PC-9 (cell line): ENCODE measurements at regions not wholly inside any gene's neighbourhood (a gene's known extent, or its start where the extent isn't known, plus 50 kb on each side); places are given as distances from the start of the nearest gene placed in this dataset.

ENCODE experiments used
- EZH2 ChIP-seq: fragments of 200-600 bp; sonication (generic); IDR thresholded peaks from 2 replicates; pipeline ENCODE4 v1.8.0; 2017; ENCODE audit warnings: antibody characterized with exemption, low read depth
- TF ChIP-seq, protein P1 (sequence below): fragments of 200-600 bp; sonication (generic); conservative IDR thresholded peaks from 2 replicates; pipeline ENCODE4 v1.6.1; 2017; ENCODE audit warnings: mixed run types, antibody characterized with exemption, mild to moderate bottlenecking, moderate library complexity

DNA sequence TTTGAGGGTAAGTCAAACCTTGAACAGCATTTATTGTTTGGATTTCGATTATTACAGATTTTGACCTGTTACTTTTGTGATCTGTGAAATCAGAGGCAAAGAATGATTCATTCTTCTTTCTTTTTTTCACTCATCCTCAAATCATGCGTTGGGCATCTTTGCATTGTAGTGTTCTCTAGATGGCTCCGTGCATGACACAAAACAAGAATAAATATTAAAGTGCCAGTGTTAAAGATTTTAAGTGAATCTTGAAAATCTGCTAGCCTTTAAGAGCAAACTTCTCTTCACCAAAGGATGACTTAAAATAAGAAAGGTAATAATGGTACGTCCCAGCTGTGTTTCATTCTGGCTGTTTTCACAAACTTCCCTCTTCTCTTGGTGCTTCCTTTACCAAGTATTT lies 361.9 kb upstream of the SMARCA2 start:
- TF ChIP-seq, protein P1, sequence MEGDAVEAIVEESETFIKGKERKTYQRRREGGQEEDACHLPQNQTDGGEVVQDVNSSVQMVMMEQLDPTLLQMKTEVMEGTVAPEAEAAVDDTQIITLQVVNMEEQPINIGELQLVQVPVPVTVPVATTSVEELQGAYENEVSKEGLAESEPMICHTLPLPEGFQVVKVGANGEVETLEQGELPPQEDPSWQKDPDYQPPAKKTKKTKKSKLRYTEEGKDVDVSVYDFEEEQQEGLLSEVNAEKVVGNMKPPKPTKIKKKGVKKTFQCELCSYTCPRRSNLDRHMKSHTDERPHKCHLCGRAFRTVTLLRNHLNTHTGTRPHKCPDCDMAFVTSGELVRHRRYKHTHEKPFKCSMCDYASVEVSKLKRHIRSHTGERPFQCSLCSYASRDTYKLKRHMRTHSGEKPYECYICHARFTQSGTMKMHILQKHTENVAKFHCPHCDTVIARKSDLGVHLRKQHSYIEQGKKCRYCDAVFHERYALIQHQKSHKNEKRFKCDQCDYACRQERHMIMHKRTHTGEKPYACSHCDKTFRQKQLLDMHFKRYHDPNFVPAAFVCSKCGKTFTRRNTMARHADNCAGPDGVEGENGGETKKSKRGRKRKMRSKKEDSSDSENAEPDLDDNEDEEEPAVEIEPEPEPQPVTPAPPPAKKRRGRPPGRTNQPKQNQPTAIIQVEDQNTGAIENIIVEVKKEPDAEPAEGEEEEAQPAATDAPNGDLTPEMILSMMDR: no peak
- TF ChIP-seq EZH2: no peak
